CD4-positive, alpha-beta T cell (primary cell): ENCODE measurements at regions not wholly inside any gene's neighbourhood (a gene's known extent, or its start where the extent isn't known, plus 50 kb on each side); places are given as distances from the start of the nearest gene placed in this dataset.

Source experiments
- ATAC-seq: fragments of 200-7000 bp; cut with Tn5 transposase; one replicate; pipeline ENCODE4 v1.10.0; 2022; ENCODE audit warnings: mild to moderate bottlenecking; ENCODE audit not compliant: poor library complexity
- CTCF ChIA-PET: fragments of 350-600 bp; sonication (Branson Sonifier 250); formaldehyde crosslinking; loops from one replicate; lab custom pipeline; 2021; ENCODE audit warnings: antibody characterized with exemption, inconsistent platforms; lab: Charles Lee
- POLR2A ChIA-PET: fragments of 350-600 bp; sonication (Branson Sonifier 250); formaldehyde crosslinking; loops from one replicate; lab custom pipeline; 2021; ENCODE audit warnings: antibody characterized with exemption, inconsistent platforms; lab: Charles Lee
- DNase-seq, 14 experiments: peaks; one replicate each; pipeline ENCODE4 v3.0.0-alpha.2; 2013 to 2020; ENCODE audit warnings: mixed read lengths in 2 of 14
- H3K27ac ChIP-seq, 2 donors: one replicate each; pipeline versions ENCODE4 v1.5.1 to v1.7.0; 2013; ENCODE audit warnings: low read length in 2 of 2, low read depth in 1 of 2, mild to moderate bottlenecking in 1 of 2
- H3K27me3 ChIP-seq, 2 experiments: 1 replicate in 1 of 2; 2 replicates in 1 of 2; pipeline versions ENCODE4 v1.6.1 to v1.7.0; 2013; ENCODE audit warnings: low read length in 2 of 2, control low read depth in 1 of 2, mild to moderate bottlenecking in 1 of 2, moderate library complexity in 1 of 2; ENCODE audit not compliant: insufficient read depth in 2 of 2, control insufficient read depth in 1 of 2
- H3K36me3 ChIP-seq: one replicate; pipeline ENCODE4 v1.6.1; 2013; ENCODE audit warnings: low read length, control low read depth; ENCODE audit not compliant: insufficient read depth
- H3K4me1 ChIP-seq: one replicate; pipeline ENCODE4 v1.6.1; 2013; ENCODE audit warnings: low read length, control low read depth; ENCODE audit not compliant: insufficient read depth
- H3K4me3 ChIP-seq: one replicate; pipeline ENCODE4 v1.5.1; 2013; ENCODE audit warnings: mild to moderate bottlenecking, low read length, moderate library complexity
- H3K9me3 ChIP-seq, 2 experiments: 1 replicate in 1 of 2; 2 replicates in 1 of 2; pipeline versions ENCODE4 v1.6.1 to v1.7.0; 2013; ENCODE audit warnings: low read length in 2 of 2, mild to moderate bottlenecking in 2 of 2, control low read depth in 1 of 2, moderate library complexity in 1 of 2; ENCODE audit not compliant: control insufficient read depth in 1 of 2, insufficient read depth in 1 of 2
- H3K27ac Mint-ChIP-seq: one replicate; pipeline ENCODE4 v1.8.0; 2020; ENCODE audit warnings: mixed read lengths
- H3K27me3 Mint-ChIP-seq: one replicate; pipeline ENCODE4 v1.8.0; 2021; ENCODE audit warnings: mixed read lengths
- H3K36me3 Mint-ChIP-seq: one replicate; pipeline ENCODE4 v1.8.0; 2021; ENCODE audit warnings: low read depth, mixed read lengths
- H3K4me1 Mint-ChIP-seq: one replicate; pipeline ENCODE4 v1.8.0; 2021; ENCODE audit warnings: low read depth, mixed read lengths
- H3K4me3 Mint-ChIP-seq: one replicate; pipeline ENCODE4 v1.8.0; 2020; ENCODE audit warnings: mild to moderate bottlenecking, mixed read lengths
- H3K9me3 Mint-ChIP-seq: one replicate; pipeline ENCODE4 v1.8.0; 2020; ENCODE audit warnings: mixed read lengths
- intact Hi-C, 2 experiments: fragments of 100-400 bp; cut with DNase I in 1 of 2; cut with micrococcal nuclease in 1 of 2; formaldehyde crosslinking; loops; one replicate each; pipeline versions ENCODE4 v1.15.1 to v1.9.0; 2023 to 2025; cut with DNase I, micrococcal nuclease
- TF ChIP-seq, protein P1 (sequence below): fragments of 200-600 bp; IDR thresholded peaks from one replicate; pipeline ENCODE4 v1.8.0; 2022; ENCODE audit warnings: antibody characterized with exemption, mild to moderate bottlenecking

GRCh38 chr2:62307469-62308389, 111.8 kb downstream of the B3GNT2 start:
- ChIA-PET POLR2A (no interaction called here), CTCF (no interaction called here)
- H3K9me3 ChIP-seq: no peaks in the 10 kb centered on the region
- peaks cover 64% of the 10 kb centered on the region for H3K4me1 ChIP-seq
- H3K36me3 ChIP-seq: no peaks in the 10 kb centered on the region
- H3K4me3 ChIP-seq: no peak overlapping the region
- Mint-ChIP-seq H3K27ac (peak overlapping the region; percentile 75), H3K4me3 (no peak overlapping the region), H3K9me3 (no peaks in the 10 kb centered on the region), H3K4me1 (peaks cover 85% of the 10 kb centered on the region), H3K36me3 (no peaks in the 10 kb centered on the region), H3K27me3 (no peaks in the 10 kb centered on the region)
- TF ChIP-seq, protein P1, sequence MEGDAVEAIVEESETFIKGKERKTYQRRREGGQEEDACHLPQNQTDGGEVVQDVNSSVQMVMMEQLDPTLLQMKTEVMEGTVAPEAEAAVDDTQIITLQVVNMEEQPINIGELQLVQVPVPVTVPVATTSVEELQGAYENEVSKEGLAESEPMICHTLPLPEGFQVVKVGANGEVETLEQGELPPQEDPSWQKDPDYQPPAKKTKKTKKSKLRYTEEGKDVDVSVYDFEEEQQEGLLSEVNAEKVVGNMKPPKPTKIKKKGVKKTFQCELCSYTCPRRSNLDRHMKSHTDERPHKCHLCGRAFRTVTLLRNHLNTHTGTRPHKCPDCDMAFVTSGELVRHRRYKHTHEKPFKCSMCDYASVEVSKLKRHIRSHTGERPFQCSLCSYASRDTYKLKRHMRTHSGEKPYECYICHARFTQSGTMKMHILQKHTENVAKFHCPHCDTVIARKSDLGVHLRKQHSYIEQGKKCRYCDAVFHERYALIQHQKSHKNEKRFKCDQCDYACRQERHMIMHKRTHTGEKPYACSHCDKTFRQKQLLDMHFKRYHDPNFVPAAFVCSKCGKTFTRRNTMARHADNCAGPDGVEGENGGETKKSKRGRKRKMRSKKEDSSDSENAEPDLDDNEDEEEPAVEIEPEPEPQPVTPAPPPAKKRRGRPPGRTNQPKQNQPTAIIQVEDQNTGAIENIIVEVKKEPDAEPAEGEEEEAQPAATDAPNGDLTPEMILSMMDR: no peak
- no peaks in the 10 kb centered on the region for H3K27me3 ChIP-seq
- ATAC-seq (no peak), DNase-seq (no peak)
- peak overlapping the region in 1 of 2 donors; percentile 65 for H3K27ac ChIP-seq
- intact Hi-C loops: loop anchor here in 1 of 2 experiments (10.0 kb wide), 1 partner anchor 113 kb away; the partner anchor contains the start of gene B3GNT2

GRCh38 chr2:62306751-62307468, 111.0 kb downstream of the B3GNT2 start:
- Mint-ChIP-seq H3K27ac (peak overlapping the region; percentile 75), H3K9me3 (no peaks in the 10 kb centered on the region), H3K27me3 (no peaks in the 10 kb centered on the region), H3K36me3 (no peaks in the 10 kb centered on the region), H3K4me3 (no peak overlapping the region), H3K4me1 (peaks cover 88% of the 10 kb centered on the region)
- no peaks in the 10 kb centered on the region for H3K9me3 ChIP-seq
- H3K4me3 ChIP-seq: no peak overlapping the region
- peaks cover 71% of the 10 kb centered on the region for H3K4me1 ChIP-seq
- H3K27ac ChIP-seq: peak overlapping the region in 1 of 2 donors; percentile 65
- POLR2A ChIA-PET: no interaction called here
- no peaks in the 10 kb centered on the region for H3K27me3 ChIP-seq
- CTCF ChIA-PET: no interaction called here
- peak; percentile 18 for ATAC-seq
- H3K36me3 ChIP-seq: no peaks in the 10 kb centered on the region
- intact Hi-C loops: loop anchor here in 1 of 2 experiments (10.0 kb wide), 1 partner anchor 112 kb away; the partner anchor contains the start of gene B3GNT2
- TF ChIP-seq, protein P1: no peak
- DNase-seq: peak in 5 of 14 experiments; percentile 5 to 73 (median 67)

GRCh38 chr2:62305421-62306176, 109.7 kb downstream of the B3GNT2 start:
- ATAC-seq (peak; percentile 27), DNase-seq (peak in 3 of 14 experiments; percentile 24 to 34 (median 28))
- no peaks in the 10 kb centered on the region for H3K36me3 ChIP-seq
- H3K27ac ChIP-seq: peak overlapping the region in 1 of 2 donors; percentile 65
- peaks cover 80% of the 10 kb centered on the region for H3K4me1 Mint-ChIP-seq
- TF ChIP-seq, protein P1: no peak
- H3K27me3 ChIP-seq: no peaks in the 10 kb centered on the region
- no peaks in the 10 kb centered on the region for H3K27me3 Mint-ChIP-seq
- H3K4me1 ChIP-seq: peaks cover 71% of the 10 kb centered on the region
- ChIA-PET POLR2A (interaction anchor here (1.0 kb wide), 1 partner anchor 108 kb away, joined by 3 read pairs; no protein-coding TSS in a partner anchor), CTCF (no interaction called here)
- peak overlapping the region; percentile 75 for H3K27ac Mint-ChIP-seq
- no peak overlapping the region for H3K4me3 ChIP-seq
- no peaks in the 10 kb centered on the region for H3K36me3 Mint-ChIP-seq
- no peaks in the 10 kb centered on the region for H3K9me3 Mint-ChIP-seq
- H3K9me3 ChIP-seq: no peaks in the 10 kb centered on the region
- intact Hi-C loops: loop anchor here in 1 of 2 experiments (10.0 kb wide), 1 partner anchor 111 kb away; the partner anchor contains the start of gene B3GNT2
- peak overlapping the region; percentile 40 for H3K4me3 Mint-ChIP-seq
